ENCODE measurements at regions not wholly inside any gene's neighbourhood (a gene's known extent, or its start where the extent isn't known, plus 50 kb on each side); places are given as distances from the start of the nearest gene placed in this dataset.

DNA sequence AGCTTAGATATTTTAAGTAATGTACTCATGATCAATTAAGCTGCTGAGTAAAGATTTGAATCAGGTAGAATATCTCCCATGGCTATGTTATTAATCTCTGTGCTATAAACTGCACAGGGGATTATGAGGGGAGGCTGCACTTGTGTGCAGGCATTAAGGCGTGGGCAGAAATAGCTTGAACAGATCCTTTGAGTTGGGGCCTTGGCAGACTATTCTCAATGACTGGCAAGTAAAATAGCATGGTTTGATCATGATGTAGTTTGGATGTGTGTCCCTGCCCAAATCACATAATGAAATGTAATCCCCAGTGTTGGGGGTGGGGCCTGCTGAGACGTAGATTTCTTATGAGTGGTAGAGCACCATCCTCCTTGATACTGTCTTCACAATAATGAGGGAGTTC lies 220.3 kb downstream of the PLPP3 start:
- TF ChIP-seq POLR2A (IDR thresholded peaks at IDR 0.05; ENCODE audit: low read length) (no peak), GATA1 (IDR thresholded peaks at IDR 0.05; ENCODE audit: low read depth, low read length) (no peak)

Data from erythroblast (primary cell).